Psoas muscle (tissue), 7 donors: ENCODE measurements at regions not wholly inside any gene's neighbourhood (a gene's known extent, or its start where the extent isn't known, plus 50 kb on each side); places are given as distances from the start of the nearest gene placed in this dataset.

Source experiments
- ATAC-seq, 4 donors: fragments of 200-7000 bp; cut with Tn5 transposase; one replicate each; pipeline ENCODE4 v1.9.1; 2020; ENCODE audit warnings: moderate library complexity in 3 of 4, mild to moderate bottlenecking in 2 of 4
- DNase-seq, 2 donors: peaks; one replicate each; pipeline ENCODE4 v3.0.0-alpha.2; 2020
- H3K27ac ChIP-seq: fragments of 200-600 bp; one replicate; pipeline ENCODE4 v1.8.0; 2022
- H3K27me3 ChIP-seq, 3 donors: fragments of 200-600 bp in 1 of 3; one replicate each; pipeline versions ENCODE4 v1.6.1 to v1.8.0; 2013 to 2022; ENCODE audit warnings: low read length in 2 of 3, mild to moderate bottlenecking in 2 of 3, moderate library complexity in 1 of 3; ENCODE audit not compliant: insufficient read depth in 3 of 3
- H3K36me3 ChIP-seq, 2 donors: fragments of 200-600 bp in 1 of 2; one replicate each; pipeline versions ENCODE4 v1.6.1 to v1.8.0; 2013 to 2022; ENCODE audit warnings: low read depth in 1 of 2, mild to moderate bottlenecking in 1 of 2, moderate library complexity in 1 of 2; ENCODE audit not compliant: insufficient read depth in 1 of 2
- H3K4me1 ChIP-seq: fragments of 200-600 bp; one replicate; pipeline ENCODE4 v1.8.0; 2022
- H3K4me3 ChIP-seq: fragments of 200-600 bp; one replicate; pipeline ENCODE4 v1.8.0; 2022; ENCODE audit warnings: mild to moderate bottlenecking
- H3K9me3 ChIP-seq: fragments of 200-600 bp; one replicate; pipeline ENCODE4 v1.8.0; 2022
- CTCF ChIP-seq: fragments of 200-600 bp; IDR thresholded peaks from one replicate; pipeline ENCODE4 v1.8.0; 2022; ENCODE audit warnings: antibody characterized with exemption
- WGBS, 3 donors: extraction: QIAGEN DNeasy Blood & Tissue Kit; methylation state at CpG; one replicate each; pipeline versions ENCODE4 v1.1.6 to v1.1.7; 2013; 5-methylcytosine and 5-hydroxymethylcytosine counted together
- intact Hi-C, 2 donors: fragments of 100-400 bp; cut with DNase I; formaldehyde crosslinking; loops; one replicate each; pipeline versions ENCODE4 v1.11.0 to v1.14.2; 2022
- donor health status: healthy with polysubstance abuse.
- donor health status: DM: no; HTN: no; CAD: no; lungs with moderate emphysema.
- donor health status: Bipolar disorder and iron deficiency.
- donor health status: healthy.
- donor health status: DM: yes; HTN: yes; CAD: no.
- donor health status: DM: no; HTN: no; CAD: no.
- donor health status: DM: yes; HTN: yes; CAD: no.

GRCh38 chr7:93778384-93778783, 112.2 kb downstream of the TFPI2 start:
- 83 to 90% (median 84%) methylated on average over 4 of the region's 4 CpGs for WGBS, 3 donors
- no peak for DNase-seq
- Histone ChIP-seq H3K4me3 (no peak overlapping the region), H3K27ac (no peak overlapping the region), H3K27me3 (no peaks in the 10 kb centered on the region), H3K9me3 (no peaks in the 10 kb centered on the region), H3K36me3 (no peaks in the 10 kb centered on the region), H3K4me1 (no peaks in the 10 kb centered on the region)
- no peak for ATAC-seq
- intact Hi-C loops = no loop called here
- TF ChIP-seq CTCF = no peak

GRCh38 chr7:93773446-93773845, 117.1 kb downstream of the TFPI2 start:
- no peak for TF ChIP-seq CTCF
- H3K27ac ChIP-seq = no peak overlapping the region
- no peaks in the 10 kb centered on the region for H3K36me3 ChIP-seq
- DNase-seq = no peak
- no peak overlapping the region for H3K4me3 ChIP-seq
- H3K9me3 ChIP-seq = no peaks in the 10 kb centered on the region
- no peaks in the 10 kb centered on the region for H3K4me1 ChIP-seq
- intact Hi-C loops = no loop called here
- no peak for ATAC-seq
- WGBS, 3 donors = 29 to 51% (median 36%) methylated on average over 1 of the region's 1 CpG
- H3K27me3 ChIP-seq = no peaks in the 10 kb centered on the region

- 95 to 100% (median 96%) methylated on average over 2 of the region's 2 CpGs for WGBS, 3 donors
- Histone ChIP-seq H3K27me3 (no peaks in the 10 kb centered on the region), H3K4me1 (no peaks in the 10 kb centered on the region), H3K9me3 (no peaks in the 10 kb centered on the region), H3K36me3 (no peaks in the 10 kb centered on the region), H3K27ac (no peak overlapping the region), H3K4me3 (no peak overlapping the region)
- no peak for TF ChIP-seq CTCF
- DNase-seq (no peak), ATAC-seq (no peak)
- intact Hi-C loops = no loop called here
Measured at GRCh38 chr7:93765475-93765874, 125.1 kb downstream of the TFPI2 start.

- DNase-seq = no peak
- H3K4me3 ChIP-seq = no peak overlapping the region
- ATAC-seq = no peak
- no peaks in the 10 kb centered on the region for H3K27me3 ChIP-seq
- H3K4me1 ChIP-seq = no peaks in the 10 kb centered on the region
- H3K27ac ChIP-seq = no peak overlapping the region
- H3K9me3 ChIP-seq = no peaks in the 10 kb centered on the region
- no peak for TF ChIP-seq CTCF
- no peaks in the 10 kb centered on the region for H3K36me3 ChIP-seq
- intact Hi-C loops = loop anchor here in 1 of 2 donors (5.0 kb wide), 1 partner anchor 294 kb away; no protein-coding TSS in a partner anchor
Measured at GRCh38 chr7:93758631-93759030, 131.9 kb downstream of the TFPI2 start.

GRCh38 chr7:93757426-93757825, 133.1 kb downstream of the TFPI2 start:
- Histone ChIP-seq H3K9me3 (no peaks in the 10 kb centered on the region), H3K4me1 (no peaks in the 10 kb centered on the region), H3K36me3 (no peaks in the 10 kb centered on the region), H3K27ac (no peak overlapping the region), H3K27me3 (no peaks in the 10 kb centered on the region), H3K4me3 (no peak overlapping the region)
- no peak for ATAC-seq
- TF ChIP-seq CTCF = no peak
- no peak for DNase-seq
- intact Hi-C loops = loop anchor here in 1 of 2 donors (5.0 kb wide), 1 partner anchor 295 kb away; no protein-coding TSS in a partner anchor
- 68 to 87% (median 74%) methylated on average over 2 of the region's 2 CpGs for WGBS, 3 donors
